ENCODE measurements at regions not wholly inside any gene's neighbourhood (a gene's known extent, or its start where the extent isn't known, plus 50 kb on each side); places are given as distances from the start of the nearest gene placed in this dataset.

- TF ChIP-seq CTCF (IDR thresholded peaks at IDR 0.05) (no peak), POLR2AphosphoS5 (IDR thresholded peaks at IDR 0.05) (no peak), EP300 (IDR thresholded peaks at IDR 0.05) (no peak)
These were observed 491.9 kb downstream of the NTRK3 start for GRCh38 chr15:87764461-87765240.
